Neural crest cell (in vitro differentiated cells): ENCODE measurements at regions not wholly inside any gene's neighbourhood (a gene's known extent, or its start where the extent isn't known, plus 50 kb on each side); places are given as distances from the start of the nearest gene placed in this dataset.

ENCODE experiments used
- DNase-seq: peaks from one replicate; pipeline ENCODE4 v3.0.0; 2021; ENCODE audit warnings: low read depth, mixed read lengths, low spot score
- H3K27ac Mint-ChIP-seq: one replicate; pipeline ENCODE4 v1.8.0; 2021; ENCODE audit warnings: mild to moderate bottlenecking, mixed read lengths; ENCODE audit not compliant: unreplicated experiment
- H3K27me3 Mint-ChIP-seq: 2 replicates; pipeline ENCODE4 v1.8.0; 2021; ENCODE audit warnings: low read depth, mild to moderate bottlenecking, mixed read lengths
- H3K36me3 Mint-ChIP-seq: 2 replicates; pipeline ENCODE4 v1.8.0; 2021; ENCODE audit warnings: low read depth, mild to moderate bottlenecking, mixed read lengths
- H3K4me1 Mint-ChIP-seq: 2 replicates; pipeline ENCODE4 v1.8.0; 2021; ENCODE audit warnings: mixed read lengths
- H3K4me3 Mint-ChIP-seq: one replicate; pipeline ENCODE4 v1.8.0; 2021; ENCODE audit warnings: mild to moderate bottlenecking, mixed read lengths
- H3K9me3 Mint-ChIP-seq: 2 replicates; pipeline ENCODE4 v1.8.0; 2021; ENCODE audit warnings: mixed read lengths
- TF ChIP-seq, protein P1 (sequence below): fragments of 200-600 bp; sonication (generic); conservative IDR thresholded peaks from 2 replicates; pipeline ENCODE4 v1.5.0; 2021; ENCODE audit warnings: antibody characterized with exemption, mild to moderate bottlenecking

DNA sequence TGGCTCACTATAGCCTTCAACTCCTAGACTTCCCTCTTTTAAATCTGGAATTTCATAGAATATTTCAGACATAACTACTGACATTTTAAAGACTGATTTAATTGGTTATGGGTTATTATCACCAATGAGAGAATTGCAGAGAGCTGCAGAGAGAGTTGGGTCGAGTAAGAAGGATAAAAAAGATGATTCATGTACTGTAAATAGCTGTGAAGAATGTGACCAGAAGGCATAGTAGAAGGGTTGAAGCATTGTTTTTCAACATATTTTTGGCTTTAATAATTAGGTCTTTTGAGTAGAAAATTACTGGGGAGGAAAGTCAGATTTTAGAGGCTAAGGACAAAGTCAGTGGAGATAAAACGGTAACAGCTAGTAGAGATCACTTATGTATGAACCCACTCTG lies 503.2 kb upstream of the SLC8A1 start:
- TF ChIP-seq, protein P1, sequence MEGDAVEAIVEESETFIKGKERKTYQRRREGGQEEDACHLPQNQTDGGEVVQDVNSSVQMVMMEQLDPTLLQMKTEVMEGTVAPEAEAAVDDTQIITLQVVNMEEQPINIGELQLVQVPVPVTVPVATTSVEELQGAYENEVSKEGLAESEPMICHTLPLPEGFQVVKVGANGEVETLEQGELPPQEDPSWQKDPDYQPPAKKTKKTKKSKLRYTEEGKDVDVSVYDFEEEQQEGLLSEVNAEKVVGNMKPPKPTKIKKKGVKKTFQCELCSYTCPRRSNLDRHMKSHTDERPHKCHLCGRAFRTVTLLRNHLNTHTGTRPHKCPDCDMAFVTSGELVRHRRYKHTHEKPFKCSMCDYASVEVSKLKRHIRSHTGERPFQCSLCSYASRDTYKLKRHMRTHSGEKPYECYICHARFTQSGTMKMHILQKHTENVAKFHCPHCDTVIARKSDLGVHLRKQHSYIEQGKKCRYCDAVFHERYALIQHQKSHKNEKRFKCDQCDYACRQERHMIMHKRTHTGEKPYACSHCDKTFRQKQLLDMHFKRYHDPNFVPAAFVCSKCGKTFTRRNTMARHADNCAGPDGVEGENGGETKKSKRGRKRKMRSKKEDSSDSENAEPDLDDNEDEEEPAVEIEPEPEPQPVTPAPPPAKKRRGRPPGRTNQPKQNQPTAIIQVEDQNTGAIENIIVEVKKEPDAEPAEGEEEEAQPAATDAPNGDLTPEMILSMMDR: no peak

DNA sequence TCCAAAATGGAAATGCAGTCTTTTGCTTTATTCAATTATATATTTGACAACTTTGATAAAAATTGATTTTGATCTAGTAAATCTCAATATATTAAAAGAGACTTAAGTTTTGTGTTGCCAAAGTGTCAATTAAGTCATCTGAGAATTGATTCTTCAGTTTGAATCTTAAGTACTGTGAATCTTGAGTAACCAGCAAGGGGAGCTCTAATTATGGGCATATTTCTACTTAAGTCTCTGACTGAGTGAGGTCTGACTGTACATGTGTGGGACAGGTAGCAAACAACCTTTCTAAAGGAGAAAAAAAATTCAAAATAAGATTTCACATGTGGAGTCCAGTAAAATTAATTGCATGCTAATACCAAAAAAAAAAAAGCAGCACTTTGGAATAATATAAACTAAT lies 503.7 kb upstream of the SLC8A1 start:
- TF ChIP-seq, protein P1: no peak
- no peaks in the 10 kb centered on the region for H3K4me1 Mint-ChIP-seq
- H3K9me3 Mint-ChIP-seq: no peaks in the 10 kb centered on the region
- no peak for DNase-seq
- H3K36me3 Mint-ChIP-seq: no peaks in the 10 kb centered on the region
- no peaks in the 10 kb centered on the region for H3K27me3 Mint-ChIP-seq
- H3K27ac Mint-ChIP-seq: no peak overlapping the region
- no peak overlapping the region for H3K4me3 Mint-ChIP-seq

More for the DNA sequence above, 503.2 kb upstream of the SLC8A1 start:
- H3K27me3 Mint-ChIP-seq: no peaks in the 10 kb centered on the region
- no peak for DNase-seq
- H3K36me3 Mint-ChIP-seq: no peaks in the 10 kb centered on the region
- H3K4me1 Mint-ChIP-seq: no peaks in the 10 kb centered on the region
- no peak overlapping the region for H3K4me3 Mint-ChIP-seq
- H3K9me3 Mint-ChIP-seq: no peaks in the 10 kb centered on the region
- H3K27ac Mint-ChIP-seq: no peak overlapping the region

DNA sequence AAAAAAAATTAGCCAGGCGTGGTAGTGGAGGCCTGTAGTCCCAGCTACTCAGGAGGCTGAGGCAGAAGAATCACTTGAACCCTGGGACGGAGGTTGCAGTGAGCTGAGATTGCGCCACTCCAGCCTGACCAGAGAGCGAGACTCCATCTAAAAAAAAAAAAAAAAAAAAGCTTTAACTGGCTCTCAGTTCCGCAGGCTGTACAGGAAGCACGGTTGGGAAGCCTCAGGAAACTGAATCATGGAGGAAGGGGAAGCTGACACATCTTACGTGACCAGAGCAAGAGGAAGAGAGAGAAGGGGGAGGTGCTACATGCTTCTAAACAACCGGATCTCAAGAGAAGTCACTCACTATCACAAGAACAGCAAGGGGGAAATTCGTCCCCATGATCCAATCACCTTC lies 505.6 kb upstream of the SLC8A1 start:
- H3K4me1 Mint-ChIP-seq: no peaks in the 10 kb centered on the region
- TF ChIP-seq, protein P1: no peak
- no peak overlapping the region for H3K4me3 Mint-ChIP-seq

DNA sequence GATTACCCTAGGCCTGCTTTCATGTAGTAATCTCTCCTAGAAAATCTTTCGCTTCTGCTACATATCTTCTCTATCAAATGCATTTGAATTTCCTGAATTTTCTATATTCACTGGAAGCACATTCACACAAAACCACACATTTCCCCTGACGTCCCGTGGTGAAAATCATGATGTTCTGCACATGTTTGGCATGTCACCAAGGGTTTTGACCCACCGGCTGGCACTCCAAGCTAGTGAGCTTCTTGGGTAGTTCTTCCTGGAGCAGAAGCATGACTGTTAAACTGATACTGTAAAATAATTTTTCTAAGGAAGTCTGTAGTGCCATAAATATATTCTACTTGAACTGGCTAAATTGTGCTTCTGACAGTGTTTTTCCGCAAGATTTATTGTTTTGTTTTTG lies 510.1 kb upstream of the SLC8A1 start:
- H3K9me3 Mint-ChIP-seq: no peaks in the 10 kb centered on the region
- DNase-seq: no peak
- TF ChIP-seq, protein P1: no peak
- no peaks in the 10 kb centered on the region for H3K27me3 Mint-ChIP-seq
- no peaks in the 10 kb centered on the region for H3K4me1 Mint-ChIP-seq
- H3K36me3 Mint-ChIP-seq: no peaks in the 10 kb centered on the region
- no peak overlapping the region for H3K4me3 Mint-ChIP-seq
- no peak overlapping the region for H3K27ac Mint-ChIP-seq

More for the DNA sequence above, 505.6 kb upstream of the SLC8A1 start:
- Mint-ChIP-seq H3K36me3 (no peaks in the 10 kb centered on the region), H3K27me3 (no peaks in the 10 kb centered on the region), H3K27ac (no peak overlapping the region), H3K9me3 (no peaks in the 10 kb centered on the region)
- DNase-seq: no peak

DNA sequence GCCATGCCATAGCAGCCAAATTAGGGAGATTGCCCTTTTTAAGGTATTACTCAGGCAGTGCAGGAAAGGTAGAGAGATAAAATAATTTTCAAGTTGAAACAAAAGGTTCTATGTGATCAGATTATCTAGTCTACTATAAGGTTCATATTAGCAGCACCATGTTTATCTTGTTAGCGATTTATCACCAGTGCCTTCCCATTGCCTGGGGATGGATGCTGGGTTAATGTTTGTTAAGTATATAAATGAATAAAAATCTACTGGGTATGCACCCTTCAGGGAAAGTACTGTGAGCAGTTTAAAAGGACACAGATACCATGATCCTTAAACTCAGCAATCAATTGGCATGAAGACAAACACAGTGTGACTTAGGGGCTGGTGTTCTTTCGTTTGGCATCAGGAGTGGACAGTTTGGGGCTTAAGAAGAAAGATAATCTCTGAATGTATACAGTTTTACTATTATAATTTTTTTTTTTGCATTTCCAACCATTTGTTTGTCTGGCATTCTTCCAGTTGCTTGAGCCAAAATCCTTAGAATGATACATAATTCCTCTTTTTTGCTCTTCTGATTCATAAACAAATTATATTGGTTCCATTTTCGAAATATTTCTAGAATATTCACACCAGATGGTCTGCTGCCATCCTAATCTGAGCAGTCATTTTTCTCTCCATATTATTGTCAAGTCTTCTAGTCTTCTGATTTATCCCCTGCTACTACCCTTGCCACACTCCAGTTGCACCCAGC lies 512.8 kb upstream of the SLC8A1 start:
- H3K27ac Mint-ChIP-seq: no peak overlapping the region
- TF ChIP-seq, protein P1: no peak
- no peaks in the 10 kb centered on the region for H3K36me3 Mint-ChIP-seq
- no peak for DNase-seq
- no peaks in the 10 kb centered on the region for H3K27me3 Mint-ChIP-seq
- no peaks in the 10 kb centered on the region for H3K9me3 Mint-ChIP-seq
- H3K4me3 Mint-ChIP-seq: no peak overlapping the region
- no peaks in the 10 kb centered on the region for H3K4me1 Mint-ChIP-seq
